H1 (cell line): ENCODE measurements at regions not wholly inside any gene's neighbourhood (a gene's known extent, or its start where the extent isn't known, plus 50 kb on each side); places are given as distances from the start of the nearest gene placed in this dataset.
"Not testable (repeated sequence)": the region's sequence is repeated elsewhere in the genome, so short reads cannot be mapped to it uniquely, and the experiment has no call there.

ENCODE experiments used
- CTCF ChIA-PET: fragments of 300-600 bp; sonication (Branson Sonifier 250); formaldehyde crosslinking; loops from one replicate; lab custom pipeline; 2021; ENCODE audit not compliant: partially characterized antibody; lab: Charles Lee
- POLR2A ChIA-PET: fragments of 300-600 bp; sonication (Branson Sonifier 250); formaldehyde crosslinking; loops from one replicate; lab custom pipeline; 2021; ENCODE audit warnings: inconsistent platforms; ENCODE audit not compliant: partially characterized antibody; lab: Charles Lee
- DNase-seq, 2 experiments: peaks; one replicate each; pipeline versions ENCODE4 v3.0.0 to v3.0.0-alpha.2; 2010 to 2022; ENCODE audit warnings: low spot score in 2 of 2, low read depth in 1 of 2, mixed read lengths in 1 of 2
- FAIRE-seq: peaks from 2 replicates; lab custom pipeline; 2011; peaks lifted over from hg19 to GRCh38; lab: Jason Lieb, UNC
- H2AFZ ChIP-seq: 2 replicates; pipeline ENCODE4 v1.8.1; 2012; ENCODE audit warnings: low read length, inconsistent platforms
- H2AK5ac ChIP-seq: 2 replicates; pipeline ENCODE4 v1.6.1; 2013; ENCODE audit warnings: low read depth, low read length
- H2BK120ac ChIP-seq: replicated peaks from 2 replicates; pipeline ENCODE3; 2013; ENCODE audit warnings: low read depth, low read length, inconsistent platforms
- H2BK12ac ChIP-seq: 2 replicates; pipeline ENCODE4 v1.6.1; 2013; ENCODE audit warnings: low read depth, low read length
- H2BK15ac ChIP-seq: 2 replicates; pipeline ENCODE4 v1.6.1; 2013; ENCODE audit warnings: low read length
- H2BK20ac ChIP-seq: 2 replicates; pipeline ENCODE4 v1.6.1; 2013; ENCODE audit warnings: low read length
- H2BK5ac ChIP-seq: 2 replicates; pipeline ENCODE4 v1.6.1; 2013; ENCODE audit warnings: low read depth, low read length
- H3K14ac ChIP-seq: 2 replicates; pipeline ENCODE4 v1.6.1; 2013; ENCODE audit warnings: inconsistent platforms; ENCODE audit not compliant: insufficient read length
- H3K18ac ChIP-seq: 2 replicates; pipeline ENCODE4 v1.6.1; 2013; ENCODE audit warnings: low read length; ENCODE audit errors: extremely low read depth
- H3K23ac ChIP-seq: 2 replicates; pipeline ENCODE4 v1.6.1; 2013; ENCODE audit warnings: inconsistent platforms; ENCODE audit not compliant: insufficient read length
- H3K23me2 ChIP-seq: 2 replicates; pipeline ENCODE4 v1.6.1; 2013; ENCODE audit warnings: low read depth, low read length
- H3K27ac ChIP-seq: 2 replicates; pipeline ENCODE4 v1.6.1; 2011; ENCODE audit warnings: low read depth, low read length, inconsistent platforms
- H3K27me3 ChIP-seq, 4 experiments: replicated peaks in 1 of 4; 1 replicate in 1 of 4; 2 replicates in 3 of 4; pipeline versions ENCODE4 v1.6.1 to v1.8.1; 2011 to 2013; ENCODE audit warnings: low read length in 3 of 4, mild to moderate bottlenecking in 3 of 4, inconsistent platforms in 2 of 4, mixed read lengths in 2 of 4, moderate library complexity in 1 of 4; ENCODE audit not compliant: control insufficient read depth in 3 of 4, insufficient read depth in 3 of 4; ENCODE audit errors: extremely low read depth in 1 of 4
- H3K36me3 ChIP-seq, 4 experiments: 2 replicates each; pipeline versions ENCODE4 v1.6.1 to v1.8.1; 2011 to 2013; ENCODE audit warnings: mild to moderate bottlenecking in 4 of 4, low read length in 3 of 4, moderate library complexity in 2 of 4, control low read depth in 1 of 4, inconsistent platforms in 1 of 4; ENCODE audit not compliant: insufficient read depth in 4 of 4, control insufficient read depth in 2 of 4
- H3K4ac ChIP-seq: replicated peaks from 2 replicates; pipeline ENCODE3; 2013; ENCODE audit warnings: low read length, low read depth, mixed read lengths, inconsistent platforms; ENCODE audit not compliant: insufficient read length
- H3K4me1 ChIP-seq, 4 experiments: replicated peaks in 1 of 4; 1 replicate in 1 of 4; 2 replicates in 3 of 4; pipeline versions ENCODE4 v1.6.1 to v1.8.1; 2011 to 2013; ENCODE audit warnings: low read length in 3 of 4, inconsistent platforms in 2 of 4, mixed read lengths in 1 of 4; ENCODE audit not compliant: insufficient read depth in 4 of 4, control insufficient read depth in 3 of 4
- H3K4me2 ChIP-seq, 2 experiments: 2 replicates each; pipeline versions ENCODE4 v1.6.1 to v1.8.1; 2011 to 2013; ENCODE audit warnings: low read depth in 2 of 2, low read length in 2 of 2, control low read depth in 1 of 2, inconsistent platforms in 1 of 2, mild to moderate bottlenecking in 1 of 2; ENCODE audit not compliant: insufficient read depth in 1 of 2
- H3K4me3 ChIP-seq, 4 experiments: fragments of 200-600, 300-600 bp in 1 of 4; sonication (generic), shearing (Covaris generic), sonication (Bioruptor Twin) in 1 of 4; 2 replicates each; pipeline versions ENCODE4 v1.5.1 to v1.8.1; 2011 to 2016; ENCODE audit warnings: low read length in 4 of 4, low read depth in 3 of 4, control low read depth in 2 of 4, inconsistent platforms in 2 of 4, mild to moderate bottlenecking in 2 of 4, mixed read lengths in 1 of 4, moderate library complexity in 1 of 4; ENCODE audit not compliant: insufficient read depth in 2 of 4; ENCODE audit errors: extremely low read depth in 1 of 4
- H3K56ac ChIP-seq: replicated peaks from 2 replicates; pipeline ENCODE3; 2013; ENCODE audit warnings: low read depth, mild to moderate bottlenecking, mixed read lengths, low read length, inconsistent platforms; ENCODE audit not compliant: insufficient read length
- H3K79me1 ChIP-seq: 2 replicates; pipeline ENCODE4 v1.6.1; 2013; ENCODE audit warnings: low read depth, low read length, control low read depth
- H3K79me2 ChIP-seq, 2 experiments: 2 replicates each; pipeline versions ENCODE4 v1.6.1 to v1.8.1; 2012 to 2013; ENCODE audit warnings: low read length in 2 of 2, mild to moderate bottlenecking in 2 of 2, inconsistent platforms in 1 of 2; ENCODE audit not compliant: insufficient read depth in 2 of 2, control insufficient read depth in 1 of 2
- H3K9ac ChIP-seq, 4 experiments: replicated peaks in 1 of 4; 1 replicate in 1 of 4; 2 replicates in 3 of 4; pipeline versions ENCODE4 v1.6.1 to v1.8.1; 2011 to 2013; ENCODE audit warnings: low read depth in 3 of 4, low read length in 3 of 4, control low read depth in 2 of 4, mild to moderate bottlenecking in 2 of 4, moderate library complexity in 2 of 4, inconsistent platforms in 1 of 4; ENCODE audit errors: extremely low read depth in 1 of 4
- H3K9me3 ChIP-seq, 2 experiments: 2 replicates each; pipeline versions ENCODE4 v1.6.1 to v1.8.1; 2012 to 2013; ENCODE audit warnings: mild to moderate bottlenecking in 2 of 2, moderate library complexity in 2 of 2, control low read depth in 1 of 2, inconsistent platforms in 1 of 2, low read depth in 1 of 2, low read length in 1 of 2, mixed read lengths in 1 of 2; ENCODE audit not compliant: insufficient read depth in 2 of 2
- H4K20me1 ChIP-seq, 2 experiments: replicated peaks in 1 of 2; 2 replicates each; pipeline versions ENCODE3 to v1.8.1; 2011 to 2013; ENCODE audit warnings: inconsistent platforms in 2 of 2, low read length in 2 of 2, mild to moderate bottlenecking in 1 of 2; ENCODE audit not compliant: insufficient read depth in 2 of 2, control insufficient read depth in 1 of 2
- H4K5ac ChIP-seq: 2 replicates; pipeline ENCODE4 v1.6.1; 2013; ENCODE audit warnings: low read length, low read depth, mixed read lengths, inconsistent platforms; ENCODE audit not compliant: insufficient read length
- H4K8ac ChIP-seq: 2 replicates; pipeline ENCODE4 v1.8.0; 2013; ENCODE audit warnings: mild to moderate bottlenecking, moderate library complexity, low read length, inconsistent platforms; ENCODE audit not compliant: insufficient read depth; ENCODE audit errors: extremely low read depth
- H4K91ac ChIP-seq: replicated peaks from 2 replicates; pipeline ENCODE3; 2013; ENCODE audit warnings: low read length, mixed read lengths, inconsistent platforms; ENCODE audit not compliant: insufficient read length
- EZH2 ChIP-seq: fragments of 200-600 bp; sonication (generic); IDR thresholded peaks from 2 replicates; pipeline ENCODE4 v1.7.1; 2012; ENCODE audit warnings: low read depth, mild to moderate bottlenecking, moderate library complexity, low read length, inconsistent platforms; ENCODE audit not compliant: severe bottlenecking
- KDM5A ChIP-seq: fragments of 200-600 bp; IDR thresholded peaks from 2 replicates; pipeline ENCODE4 v1.7.1; 2012; ENCODE audit warnings: mild to moderate bottlenecking, low read length, inconsistent platforms, mixed read lengths
- WGBS, 2 experiments: shearing (Covaris generic) in 1 of 2; methylation state at CpG; one replicate each; pipeline versions ENCODE4 v1.1.6 to v1.1.7; 2013 to 2015; ENCODE audit warnings: low lambda C conversion rate in 2 of 2, mixed read lengths in 2 of 2, inconsistent platforms in 1 of 2, low coverage in 1 of 2, missing lambda C conversion rate in 1 of 2; ENCODE audit not compliant: insufficient replicate concordance in 2 of 2, insufficient coverage in 1 of 2, insufficient read length in 1 of 2; ENCODE audit errors: extremely low coverage in 1 of 2, missing lambda C conversion rate in 1 of 2; 5-methylcytosine and 5-hydroxymethylcytosine counted together

GRCh38 chr15:26222781-26223180 is 359.7 kb upstream of the ATP10A start (continued):
- TF ChIP-seq KDM5A (no peak), EZH2 (no peak)

- not testable (repeated sequence) for FAIRE-seq
Observed at GRCh38 chr15:26217043-26217442, 353.9 kb upstream of the ATP10A start.

More at GRCh38 chr15:26217043-26217442, 353.9 kb upstream of the ATP10A start:
- H2BK5ac ChIP-seq, DNase-seq, H3K9ac ChIP-seq, H3K27ac ChIP-seq, H4K91ac ChIP-seq, H2BK12ac ChIP-seq, H2BK120ac ChIP-seq, H3K27me3 ChIP-seq, H2BK20ac ChIP-seq, H3K36me3 ChIP-seq, H3K4ac ChIP-seq, H3K18ac ChIP-seq, H3K23ac ChIP-seq, H3K79me1 ChIP-seq, H4K8ac ChIP-seq, H3K14ac ChIP-seq, H3K4me2 ChIP-seq, POLR2A ChIA-PET, H3K79me2 ChIP-seq, H2AK5ac ChIP-seq, H4K5ac ChIP-seq, H3K9me3 ChIP-seq, H3K23me2 ChIP-seq, H4K20me1 ChIP-seq, CTCF ChIA-PET, H2BK15ac ChIP-seq, H3K4me1 ChIP-seq, H2AFZ ChIP-seq, H3K4me3 ChIP-seq, H3K56ac ChIP-seq: not testable (repeated sequence)
- 90% methylated on average over 2 of the region's 2 CpGs; no CpG with 5 or more reads in 1 of the 2 experiments for WGBS, 2 experiments
